ENCODE measurements at regions not wholly inside any gene's neighbourhood (a gene's known extent, or its start where the extent isn't known, plus 50 kb on each side); places are given as distances from the start of the nearest gene placed in this dataset.

GRCh38 chr5:6083311-6083978, 294.9 kb downstream of the MED10 start:
- Histone ChIP-seq H3K27me3 (ENCODE audit: control insufficient read depth, insufficient read depth, low read length) (no peaks in the 10 kb centered on the region), H3K9me3 (ENCODE audit: control insufficient read depth, insufficient read depth, low read length) (no peaks in the 10 kb centered on the region), H3K36me3 (ENCODE audit: control insufficient read depth, insufficient read depth, low read length) (no peaks in the 10 kb centered on the region), H3K27ac (ENCODE audit: low read length) (no peak overlapping the region), H3K4me3 (ENCODE audit: low read length) (no peak overlapping the region), H3K4me1 (ENCODE audit: control insufficient read depth, insufficient read depth, low read length) (no peaks in the 10 kb centered on the region)
- no peaks in the 10 kb centered on the region for H3K4me1 Mint-ChIP-seq
- no peak overlapping the region for H3K4me3 Mint-ChIP-seq
- H3K27me3 Mint-ChIP-seq (ENCODE audit: low read depth in 2 of 2): no peaks in the 10 kb centered on the region
- H3K9me3 Mint-ChIP-seq: peaks cover 0 to 9% of the 10 kb centered on the region in 2 donors
- ATAC-seq (no peak), DNase-seq (no peak)
- intact Hi-C loops (cut with micrococcal nuclease): no loop called here
- TF ChIP-seq, protein P1, sequence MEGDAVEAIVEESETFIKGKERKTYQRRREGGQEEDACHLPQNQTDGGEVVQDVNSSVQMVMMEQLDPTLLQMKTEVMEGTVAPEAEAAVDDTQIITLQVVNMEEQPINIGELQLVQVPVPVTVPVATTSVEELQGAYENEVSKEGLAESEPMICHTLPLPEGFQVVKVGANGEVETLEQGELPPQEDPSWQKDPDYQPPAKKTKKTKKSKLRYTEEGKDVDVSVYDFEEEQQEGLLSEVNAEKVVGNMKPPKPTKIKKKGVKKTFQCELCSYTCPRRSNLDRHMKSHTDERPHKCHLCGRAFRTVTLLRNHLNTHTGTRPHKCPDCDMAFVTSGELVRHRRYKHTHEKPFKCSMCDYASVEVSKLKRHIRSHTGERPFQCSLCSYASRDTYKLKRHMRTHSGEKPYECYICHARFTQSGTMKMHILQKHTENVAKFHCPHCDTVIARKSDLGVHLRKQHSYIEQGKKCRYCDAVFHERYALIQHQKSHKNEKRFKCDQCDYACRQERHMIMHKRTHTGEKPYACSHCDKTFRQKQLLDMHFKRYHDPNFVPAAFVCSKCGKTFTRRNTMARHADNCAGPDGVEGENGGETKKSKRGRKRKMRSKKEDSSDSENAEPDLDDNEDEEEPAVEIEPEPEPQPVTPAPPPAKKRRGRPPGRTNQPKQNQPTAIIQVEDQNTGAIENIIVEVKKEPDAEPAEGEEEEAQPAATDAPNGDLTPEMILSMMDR (IDR thresholded peaks at IDR 0.05): no peak
- no peak overlapping the region for H3K27ac Mint-ChIP-seq
- WGBS (ENCODE audit: insufficient coverage): 62% methylated on average over 10 of the region's 11 CpGs
- no peaks in the 10 kb centered on the region for H3K36me3 Mint-ChIP-seq

DNA sequence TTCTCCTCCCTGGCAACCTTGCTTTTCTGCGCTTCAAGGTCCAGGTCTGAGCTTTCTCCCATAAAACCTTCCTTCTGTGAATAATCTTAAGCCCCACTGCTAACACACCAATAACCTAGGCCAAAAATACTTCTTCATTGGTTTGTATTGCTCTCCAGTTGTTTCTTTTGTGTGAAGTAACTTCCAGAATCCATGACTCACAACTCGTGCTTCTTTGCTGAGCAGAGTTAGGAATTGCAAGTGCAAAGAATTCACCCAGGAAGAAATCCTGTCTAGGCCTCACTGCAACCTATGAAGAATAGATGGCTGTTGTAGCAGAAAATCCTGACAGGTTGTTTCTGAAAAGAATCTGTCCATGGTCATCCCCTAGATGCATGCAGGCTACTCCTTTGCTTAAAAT, 295.7 kb downstream of the MED10 start:
- Histone ChIP-seq H3K27ac (ENCODE audit: low read length) (no peak overlapping the region), H3K4me3 (ENCODE audit: low read length) (no peak overlapping the region), H3K4me1 (ENCODE audit: control insufficient read depth, insufficient read depth, low read length) (no peaks in the 10 kb centered on the region), H3K9me3 (ENCODE audit: control insufficient read depth, insufficient read depth, low read length) (no peaks in the 10 kb centered on the region), H3K27me3 (ENCODE audit: control insufficient read depth, insufficient read depth, low read length) (no peaks in the 10 kb centered on the region), H3K36me3 (ENCODE audit: control insufficient read depth, insufficient read depth, low read length) (no peaks in the 10 kb centered on the region)
- no peak for DNase-seq
- intact Hi-C loops (cut with micrococcal nuclease): no loop called here
- Mint-ChIP-seq H3K9me3 (peaks cover 0 to 9% of the 10 kb centered on the region in 2 donors), H3K36me3 (no peaks in the 10 kb centered on the region), H3K4me1 (no peaks in the 10 kb centered on the region), H3K4me3 (no peak overlapping the region), H3K27ac (no peak overlapping the region), H3K27me3 (ENCODE audit: low read depth in 2 of 2) (no peaks in the 10 kb centered on the region)
- ATAC-seq: no peak
- TF ChIP-seq, protein P1 (IDR thresholded peaks at IDR 0.05): no peak
- WGBS (ENCODE audit: insufficient coverage): 75% methylated on average over 2 of the region's 2 CpGs

DNA sequence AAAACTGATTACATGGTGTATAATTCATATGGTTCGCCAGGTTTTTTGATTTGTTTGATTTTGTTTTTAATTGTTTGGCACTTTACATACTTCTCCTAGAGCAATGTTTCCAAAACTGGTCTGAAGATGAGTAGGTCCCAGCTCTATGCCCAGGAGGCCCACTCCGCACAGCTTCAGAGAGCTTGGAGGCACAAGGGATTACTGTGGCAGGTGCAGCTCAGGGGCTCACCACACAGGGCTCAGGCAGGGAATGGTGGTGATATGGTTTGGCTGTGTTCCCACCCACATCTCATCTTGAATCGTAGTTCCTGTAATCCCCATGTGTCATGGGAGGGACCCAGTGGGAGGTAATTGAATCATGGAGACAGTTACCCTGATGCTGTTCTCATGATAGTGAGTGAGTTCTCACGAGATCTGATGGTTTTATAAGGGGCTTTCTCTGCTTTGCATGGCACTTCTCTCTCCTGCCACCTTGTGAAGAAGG, 296.6 kb downstream of the MED10 start:
- no peak overlapping the region for H3K27ac ChIP-seq (ENCODE audit: low read length)
- Mint-ChIP-seq H3K27me3 (ENCODE audit: low read depth in 2 of 2) (no peaks in the 10 kb centered on the region), H3K4me1 (no peaks in the 10 kb centered on the region), H3K27ac (no peak overlapping the region), H3K9me3 (peaks cover 0 to 9% of the 10 kb centered on the region in 2 donors), H3K4me3 (no peak overlapping the region), H3K36me3 (no peaks in the 10 kb centered on the region)
- TF ChIP-seq, protein P1 (IDR thresholded peaks at IDR 0.05): no peak
- H3K9me3 ChIP-seq (ENCODE audit: control insufficient read depth, insufficient read depth, low read length): no peaks in the 10 kb centered on the region
- intact Hi-C loops (cut with micrococcal nuclease): no loop called here
- no peak for DNase-seq
- no peak overlapping the region for H3K4me3 ChIP-seq (ENCODE audit: low read length)
- H3K27me3 ChIP-seq (ENCODE audit: control insufficient read depth, insufficient read depth, low read length): no peaks in the 10 kb centered on the region
- no peaks in the 10 kb centered on the region for H3K4me1 ChIP-seq (ENCODE audit: control insufficient read depth, insufficient read depth, low read length)
- WGBS (ENCODE audit: insufficient coverage): 75% methylated on average over 3 of the region's 4 CpGs
- no peak for ATAC-seq
- no peaks in the 10 kb centered on the region for H3K36me3 ChIP-seq (ENCODE audit: control insufficient read depth, insufficient read depth, low read length)
